ENCODE measurements at regions not wholly inside any gene's neighbourhood (a gene's known extent, or its start where the extent isn't known, plus 50 kb on each side); places are given as distances from the start of the nearest gene placed in this dataset.

GRCh38 chr1:157189986-157190982 lies 52.1 kb upstream of the ETV3 start:
- DNase-seq (ENCODE audit: low spot score) (no peak), ATAC-seq (ENCODE audit: insufficient number of reproducible peaks, low FRiP score, low read depth) (no peak)
- H3K4me1 ChIP-seq (ENCODE audit: control insufficient read depth in 1 of 2, low read depth in 2 of 2), result no peaks in the 10 kb centered on the region
- no peak overlapping the region for H3K27ac ChIP-seq
- H3K9me3 ChIP-seq, result no peaks in the 10 kb centered on the region
- H3K27me3 ChIP-seq (replicated peaks; ENCODE audit: insufficient read depth), result no peaks in the 10 kb centered on the region
- no peak for TF ChIP-seq CTCF (IDR thresholded peaks at IDR 0.05)
- H3K4me3 ChIP-seq, result no peak overlapping the region
- no peaks in the 10 kb centered on the region for H3K36me3 ChIP-seq

- H3K27me3 ChIP-seq (replicated peaks; ENCODE audit: insufficient read depth), result no peaks in the 10 kb centered on the region
- no peak for TF ChIP-seq CTCF (IDR thresholded peaks at IDR 0.05)
- no peak for DNase-seq (ENCODE audit: low spot score)
- ATAC-seq (ENCODE audit: insufficient number of reproducible peaks, low FRiP score, low read depth), result no peak
- no peaks in the 10 kb centered on the region for H3K9me3 ChIP-seq
- H3K4me3 ChIP-seq, result no peak overlapping the region
- H3K36me3 ChIP-seq, result no peaks in the 10 kb centered on the region
- H3K4me1 ChIP-seq (ENCODE audit: control insufficient read depth in 1 of 2, low read depth in 2 of 2), result no peaks in the 10 kb centered on the region
- no peak overlapping the region for H3K27ac ChIP-seq
These were observed 50.9 kb upstream of the ETV3 start for GRCh38 chr1:157189096-157189495.

Data from thoracic aorta (tissue), 2 donors.